GM21423 (cell line): ENCODE measurements at regions not wholly inside any gene's neighbourhood (a gene's known extent, or its start where the extent isn't known, plus 50 kb on each side); places are given as distances from the start of the nearest gene placed in this dataset.

Experiments used
- ATAC-seq: cut with Tn5 transposase; IDR thresholded peaks from one replicate; pipeline ENCODE4 v1.9.1; 2021; ENCODE audit warnings: mild to moderate bottlenecking, moderate library complexity; ENCODE audit not compliant: unreplicated experiment

- ATAC-seq: no peak
These were observed 1863.4 kb downstream of the EFNA5 start for GRCh38 chr5:105807290-105807689.

- ATAC-seq: no peak
These were observed 1864.1 kb downstream of the EFNA5 start for GRCh38 chr5:105806596-105806995.

- ATAC-seq: no peak
These were observed 1867.3 kb downstream of the EFNA5 start for GRCh38 chr5:105803431-105803830.

GRCh38 chr5:105794578-105794977 lies 1876.2 kb downstream of the EFNA5 start:
- ATAC-seq: no peak

- ATAC-seq: no peak
These were observed 1881.5 kb downstream of the EFNA5 start for GRCh38 chr5:105789246-105789645.

GRCh38 chr5:105783811-105784210 lies 1886.9 kb downstream of the EFNA5 start:
- no peak for ATAC-seq

- no peak for ATAC-seq
These were observed 1888.2 kb downstream of the EFNA5 start for GRCh38 chr5:105782501-105782900.

GRCh38 chr5:105773241-105773640 lies 1897.5 kb downstream of the EFNA5 start:
- no peak for ATAC-seq

- ATAC-seq: no peak
These were observed 1903.5 kb downstream of the EFNA5 start for GRCh38 chr5:105767267-105767666.

- ATAC-seq: no peak
These were observed 1908.0 kb downstream of the EFNA5 start for GRCh38 chr5:105762728-105763127.

GRCh38 chr5:105754056-105754455 lies 1916.7 kb downstream of the EFNA5 start:
- no peak for ATAC-seq

- ATAC-seq: no peak
These were observed 1917.9 kb downstream of the EFNA5 start for GRCh38 chr5:105752801-105753200.

GRCh38 chr5:105751908-105752307 lies 1918.8 kb downstream of the EFNA5 start:
- ATAC-seq: no peak

- no peak for ATAC-seq
These were observed 1925.6 kb downstream of the EFNA5 start for GRCh38 chr5:105745111-105745510.

GRCh38 chr5:105740242-105740641 lies 1930.5 kb downstream of the EFNA5 start:
- ATAC-seq: no peak

- no peak for ATAC-seq
These were observed 1931.0 kb downstream of the EFNA5 start for GRCh38 chr5:105739732-105740131.

- no peak for ATAC-seq
These were observed 1935.0 kb downstream of the EFNA5 start for GRCh38 chr5:105735704-105736103.

- no peak for ATAC-seq
These were observed 1939.8 kb downstream of the EFNA5 start for GRCh38 chr5:105730982-105731381.

GRCh38 chr5:105726093-105726492 lies 1944.6 kb downstream of the EFNA5 start:
- no peak for ATAC-seq

GRCh38 chr5:105708442-105708841 lies 1962.3 kb downstream of the EFNA5 start:
- no peak for ATAC-seq

- no peak for ATAC-seq
These were observed 1968.4 kb downstream of the EFNA5 start for GRCh38 chr5:105702323-105702722.

GRCh38 chr5:105696440-105696839 lies 1974.3 kb downstream of the EFNA5 start:
- ATAC-seq: no peak

GRCh38 chr5:105695941-105696340 lies 1974.8 kb downstream of the EFNA5 start:
- ATAC-seq: no peak

- ATAC-seq: no peak
These were observed 1981.1 kb downstream of the EFNA5 start for GRCh38 chr5:105689596-105689995.
